CD8-positive, alpha-beta memory T cell (primary cell): ENCODE measurements at regions not wholly inside any gene's neighbourhood (a gene's known extent, or its start where the extent isn't known, plus 50 kb on each side); places are given as distances from the start of the nearest gene placed in this dataset.

Source experiments
- CTCF ChIA-PET: fragments of 350-600 bp; sonication (Branson Sonifier 250); formaldehyde crosslinking; loops from one replicate; lab custom pipeline; 2021; ENCODE audit warnings: antibody characterized with exemption; lab: Charles Lee
- POLR2A ChIA-PET: fragments of 350-600 bp; sonication (Branson Sonifier 250); formaldehyde crosslinking; loops from one replicate; lab custom pipeline; 2021; ENCODE audit warnings: antibody characterized with exemption; lab: Charles Lee
- DNase-seq, 5 donors: peaks; one replicate each; pipeline versions ENCODE4 v3.0.0 to v3.0.0-alpha.2; 2020 to 2022; ENCODE audit warnings: mixed read lengths in 1 of 5
- H3K27ac ChIP-seq: one replicate; pipeline ENCODE4 v1.7.0; 2013; ENCODE audit warnings: low read depth, mild to moderate bottlenecking, low read length, moderate library complexity
- H3K27me3 ChIP-seq: 2 replicates; pipeline ENCODE4 v1.7.0; 2013; ENCODE audit warnings: low read length, mild to moderate bottlenecking; ENCODE audit not compliant: insufficient read depth, poor library complexity, severe bottlenecking
- H3K36me3 ChIP-seq: 2 replicates; pipeline ENCODE4 v1.7.0; 2013; ENCODE audit warnings: mild to moderate bottlenecking, low read length, moderate library complexity; ENCODE audit not compliant: insufficient read depth
- H3K4me1 ChIP-seq: 2 replicates; pipeline ENCODE4 v1.7.0; 2013; ENCODE audit warnings: mild to moderate bottlenecking, low read length, moderate library complexity; ENCODE audit not compliant: insufficient read depth
- H3K4me3 ChIP-seq: 2 replicates; pipeline ENCODE4 v1.7.0; 2013; ENCODE audit warnings: mild to moderate bottlenecking, low read length
- H3K9me3 ChIP-seq: 2 replicates; pipeline ENCODE4 v1.7.0; 2013; ENCODE audit warnings: mild to moderate bottlenecking, low read length
- H3K27ac Mint-ChIP-seq, 8 donors: one replicate each; pipeline ENCODE4 v1.8.0; 2020 to 2021; ENCODE audit warnings: mixed read lengths in 8 of 8, mild to moderate bottlenecking in 6 of 8, inconsistent platforms in 3 of 8, moderate library complexity in 3 of 8
- H3K27me3 Mint-ChIP-seq, 2 donors: one replicate each; pipeline ENCODE4 v1.8.0; 2020 to 2021; ENCODE audit warnings: mixed read lengths in 2 of 2, mild to moderate bottlenecking in 1 of 2, moderate library complexity in 1 of 2
- H3K36me3 Mint-ChIP-seq, 3 donors: one replicate each; pipeline ENCODE4 v1.8.0; 2020 to 2021; ENCODE audit warnings: mixed read lengths in 3 of 3, inconsistent platforms in 1 of 3, mild to moderate bottlenecking in 1 of 3
- H3K4me1 Mint-ChIP-seq, 3 donors: one replicate each; pipeline ENCODE4 v1.8.0; 2020 to 2021; ENCODE audit warnings: mixed read lengths in 3 of 3, inconsistent platforms in 1 of 3, mild to moderate bottlenecking in 1 of 3
- H3K4me3 Mint-ChIP-seq, 7 donors: one replicate each; pipeline ENCODE4 v1.8.0; 2020 to 2021; ENCODE audit warnings: mixed read lengths in 7 of 7, mild to moderate bottlenecking in 6 of 7, moderate library complexity in 4 of 7, inconsistent platforms in 2 of 7
- H3K9me3 Mint-ChIP-seq, 5 donors: one replicate each; pipeline ENCODE4 v1.8.0; 2020 to 2022; ENCODE audit warnings: mixed read lengths in 5 of 5, mild to moderate bottlenecking in 3 of 5, moderate library complexity in 2 of 5, inconsistent platforms in 1 of 5

DNA sequence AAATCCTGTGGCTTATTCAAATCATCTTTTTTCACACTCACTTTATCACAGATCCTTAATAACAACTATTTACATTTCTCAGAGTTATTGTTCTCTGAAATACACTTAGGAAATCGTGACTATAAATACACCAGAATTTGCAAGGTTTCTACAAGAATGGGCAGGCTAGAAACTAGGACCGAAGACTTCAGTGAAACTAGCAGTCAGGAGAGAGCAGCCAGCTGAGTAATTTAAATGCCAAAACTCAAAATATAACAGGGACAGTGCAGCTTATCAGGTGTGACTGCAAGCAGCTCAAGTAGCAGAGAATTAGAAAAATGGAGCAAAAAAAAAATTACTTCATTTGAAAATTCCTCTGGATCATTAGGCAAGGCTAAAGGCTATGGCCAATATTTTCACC, 719.3 kb upstream of the ZNF608 start:
- Mint-ChIP-seq H3K4me1 (no peaks in the 10 kb centered on the region), H3K4me3 (no peak overlapping the region), H3K27ac (peak overlapping the region in 1 of 8 donors; percentile 7), H3K36me3 (no peaks in the 10 kb centered on the region), H3K9me3 (peaks cover 0 to 25% (median 0%) of the 10 kb centered on the region in 5 donors), H3K27me3 (no peaks in the 10 kb centered on the region)
- POLR2A ChIA-PET, result no interaction called here
- H3K4me1 ChIP-seq, result no peaks in the 10 kb centered on the region
- CTCF ChIA-PET, result interaction anchor here (1.0 kb wide), 1 partner anchor 13 kb away, joined by 4 read pairs; no protein-coding TSS in a partner anchor
- no peaks in the 10 kb centered on the region for H3K36me3 ChIP-seq
- no peak for DNase-seq
- H3K27me3 ChIP-seq, result no peaks in the 10 kb centered on the region
- H3K27ac ChIP-seq, result no peak overlapping the region
- no peaks in the 10 kb centered on the region for H3K9me3 ChIP-seq
- no peak overlapping the region for H3K4me3 ChIP-seq

DNA sequence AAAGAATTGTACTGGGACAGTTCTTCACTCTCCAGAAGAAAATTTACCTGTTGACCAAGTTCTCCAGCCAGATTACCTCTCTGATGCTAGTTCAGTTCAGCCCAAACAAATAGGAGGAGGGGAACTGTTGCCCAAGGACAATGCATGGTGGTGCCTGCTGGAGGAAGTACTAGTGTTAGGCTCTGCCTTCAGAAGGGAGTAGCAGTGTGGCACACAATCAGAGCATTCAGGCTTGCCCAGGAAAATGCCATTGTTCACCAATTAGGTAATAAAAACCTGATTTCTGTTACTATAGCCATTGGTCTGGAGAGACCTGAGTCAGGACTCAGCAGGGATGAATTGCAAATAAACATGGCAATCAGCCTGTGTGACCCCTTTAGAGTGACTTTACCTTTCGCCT, 720.8 kb upstream of the ZNF608 start:
- Histone ChIP-seq H3K4me1 (no peaks in the 10 kb centered on the region), H3K36me3 (no peaks in the 10 kb centered on the region), H3K4me3 (no peak overlapping the region), H3K27ac (no peak overlapping the region), H3K27me3 (no peaks in the 10 kb centered on the region), H3K9me3 (no peaks in the 10 kb centered on the region)
- H3K9me3 Mint-ChIP-seq, result peaks cover 0 to 24% (median 0%) of the 10 kb centered on the region in 5 donors
- no peaks in the 10 kb centered on the region for H3K36me3 Mint-ChIP-seq
- DNase-seq, result no peak
- no peaks in the 10 kb centered on the region for H3K27me3 Mint-ChIP-seq
- POLR2A ChIA-PET, result no interaction called here
- CTCF ChIA-PET, result no interaction called here
- H3K4me1 Mint-ChIP-seq, result no peaks in the 10 kb centered on the region
- no peak overlapping the region for H3K27ac Mint-ChIP-seq
- H3K4me3 Mint-ChIP-seq, result no peak overlapping the region

DNA sequence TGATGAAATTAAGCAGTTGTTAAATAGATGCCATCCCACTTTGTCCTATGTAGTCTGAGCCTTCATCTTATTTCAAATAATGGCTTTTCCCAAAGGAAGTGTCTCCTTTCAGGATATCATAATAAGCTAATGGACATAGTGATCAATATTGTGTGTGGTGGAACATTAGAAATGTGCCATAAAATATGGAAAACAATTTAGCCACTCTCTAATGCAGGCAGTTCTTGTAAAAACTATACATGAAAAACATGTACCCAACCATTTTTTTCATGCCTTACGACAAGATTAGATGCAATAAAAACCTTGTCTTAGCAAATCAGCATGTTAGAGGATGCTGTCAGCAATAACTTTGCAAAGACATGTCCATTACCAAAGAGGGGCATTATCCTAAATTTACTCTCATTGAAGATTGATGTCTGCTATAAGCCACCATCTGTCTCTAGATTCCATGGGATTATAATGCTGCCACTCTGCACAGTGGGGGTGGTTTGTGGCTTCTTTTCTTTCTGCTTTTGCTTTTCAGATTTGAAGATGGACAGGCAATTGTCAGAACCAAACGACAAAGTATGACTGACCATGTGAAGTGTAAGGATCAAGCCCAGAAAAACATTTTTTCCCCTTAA, 724.0 kb upstream of the ZNF608 start:
- H3K36me3 ChIP-seq, result no peaks in the 10 kb centered on the region
- POLR2A ChIA-PET, result no interaction called here
- Mint-ChIP-seq H3K27me3 (no peaks in the 10 kb centered on the region), H3K9me3 (peaks cover 0 to 18% (median 2%) of the 10 kb centered on the region in 5 donors), H3K36me3 (no peaks in the 10 kb centered on the region), H3K4me1 (no peaks in the 10 kb centered on the region), H3K27ac (no peak overlapping the region), H3K4me3 (no peak overlapping the region)
- H3K4me3 ChIP-seq, result no peak overlapping the region
- DNase-seq, result no peak
- no peaks in the 10 kb centered on the region for H3K27me3 ChIP-seq
- H3K9me3 ChIP-seq, result no peaks in the 10 kb centered on the region
- no peak overlapping the region for H3K27ac ChIP-seq
- H3K4me1 ChIP-seq, result no peaks in the 10 kb centered on the region
- CTCF ChIA-PET, result no interaction called here

DNA sequence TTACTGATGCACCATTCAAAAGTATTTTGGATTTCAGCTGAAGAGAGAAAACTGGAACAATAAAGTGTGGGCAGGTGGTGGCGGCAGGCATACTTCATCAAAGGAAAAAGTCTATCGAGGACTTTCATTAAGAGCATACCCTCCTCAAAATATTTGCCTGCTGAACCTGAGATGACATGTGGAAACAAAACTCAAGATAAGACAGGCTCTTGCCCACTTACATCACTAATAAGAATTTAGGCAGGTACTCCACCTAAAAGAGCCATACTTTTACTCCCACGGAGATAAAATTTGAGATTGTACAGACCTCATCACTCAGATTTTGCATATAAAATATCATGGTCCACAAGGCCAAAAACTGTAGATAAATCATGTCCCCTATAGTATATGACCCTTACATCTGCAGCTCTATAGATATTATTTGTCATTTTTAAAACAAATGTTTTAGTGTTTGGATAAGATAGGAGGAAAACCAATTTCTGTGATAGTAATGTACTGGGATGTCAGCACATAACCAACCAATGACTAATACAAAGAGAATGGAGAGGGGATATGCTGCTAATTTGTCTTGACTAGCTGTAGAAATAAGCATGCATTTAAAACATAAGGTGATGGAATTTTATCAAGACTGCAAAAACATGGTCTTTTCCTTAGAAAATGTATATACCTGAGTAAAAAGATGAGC, 730.6 kb upstream of the ZNF608 start:
- no peaks in the 10 kb centered on the region for H3K9me3 ChIP-seq
- H3K27me3 ChIP-seq, result no peaks in the 10 kb centered on the region
- no peak for DNase-seq
- no peaks in the 10 kb centered on the region for H3K36me3 ChIP-seq
- no peak overlapping the region for H3K27ac ChIP-seq
- no peak overlapping the region for H3K27ac Mint-ChIP-seq
- POLR2A ChIA-PET, result no interaction called here
- H3K36me3 Mint-ChIP-seq, result no peaks in the 10 kb centered on the region
- no peaks in the 10 kb centered on the region for H3K4me1 Mint-ChIP-seq
- no peaks in the 10 kb centered on the region for H3K4me1 ChIP-seq
- H3K4me3 ChIP-seq, result no peak overlapping the region
- CTCF ChIA-PET, result no interaction called here
- H3K4me3 Mint-ChIP-seq, result no peak overlapping the region
- H3K9me3 Mint-ChIP-seq, result peaks cover 0 to 22% (median 5%) of the 10 kb centered on the region in 5 donors
- no peaks in the 10 kb centered on the region for H3K27me3 Mint-ChIP-seq

DNA sequence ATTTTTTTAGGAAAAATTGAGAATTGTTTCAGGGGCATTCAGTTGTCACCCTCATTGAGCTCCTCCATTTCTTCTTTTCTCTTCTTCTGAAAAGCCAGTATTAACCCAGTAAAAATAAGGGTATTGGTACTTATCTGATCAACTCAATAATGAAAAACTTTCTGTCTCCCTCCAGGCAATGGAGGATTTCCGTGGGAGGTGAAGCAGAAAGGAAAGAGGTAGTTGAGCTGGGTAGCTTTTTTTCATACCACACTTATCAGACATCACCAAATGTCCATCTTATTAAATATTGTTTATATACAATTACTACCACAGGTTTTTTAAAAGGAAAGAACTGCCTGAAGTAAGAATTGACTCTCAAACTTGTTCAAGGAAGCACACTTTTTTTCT, 731.1 kb upstream of the ZNF608 start:
- peaks cover 0 to 19% (median 5%) of the 10 kb centered on the region in 5 donors for H3K9me3 Mint-ChIP-seq
- no peaks in the 10 kb centered on the region for H3K36me3 Mint-ChIP-seq
- H3K27me3 ChIP-seq, result no peaks in the 10 kb centered on the region
- CTCF ChIA-PET, result no interaction called here
- H3K27me3 Mint-ChIP-seq, result no peaks in the 10 kb centered on the region
- H3K4me1 Mint-ChIP-seq, result no peaks in the 10 kb centered on the region
- H3K27ac ChIP-seq, result no peak overlapping the region
- no peaks in the 10 kb centered on the region for H3K9me3 ChIP-seq
- H3K4me1 ChIP-seq, result no peaks in the 10 kb centered on the region
- H3K27ac Mint-ChIP-seq, result peak overlapping the region in 1 of 8 donors; percentile 16
- H3K36me3 ChIP-seq, result no peaks in the 10 kb centered on the region
- no peak overlapping the region for H3K4me3 ChIP-seq
- H3K4me3 Mint-ChIP-seq, result no peak overlapping the region
- POLR2A ChIA-PET, result no interaction called here
- DNase-seq, result no peak

DNA sequence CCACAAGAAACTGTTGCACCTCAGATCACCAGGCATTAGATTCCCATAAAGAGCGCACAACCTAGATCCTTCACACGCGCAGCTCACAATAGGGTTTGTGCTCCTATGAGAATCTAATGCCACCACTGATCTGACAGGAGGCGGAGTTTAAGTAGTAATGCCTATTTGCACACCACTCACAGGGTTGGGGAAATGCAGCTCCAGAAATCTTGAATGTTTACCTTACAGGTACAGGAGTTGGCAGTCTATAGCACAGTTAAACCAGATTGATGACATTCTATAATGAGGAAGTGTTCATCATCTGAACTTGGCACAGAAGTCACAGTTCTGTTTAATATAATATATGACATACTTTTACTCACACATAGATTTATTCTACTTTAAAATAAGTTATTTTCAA, 732.2 kb upstream of the ZNF608 start:
- Mint-ChIP-seq H3K9me3 (peaks cover 0 to 19% (median 5%) of the 10 kb centered on the region in 5 donors), H3K27me3 (no peaks in the 10 kb centered on the region), H3K4me1 (no peaks in the 10 kb centered on the region), H3K27ac (no peak overlapping the region), H3K4me3 (peak overlapping the region in 1 of 7 donors; percentile 18), H3K36me3 (no peaks in the 10 kb centered on the region)
- Histone ChIP-seq H3K36me3 (no peaks in the 10 kb centered on the region), H3K27ac (no peak overlapping the region), H3K4me1 (no peaks in the 10 kb centered on the region), H3K9me3 (no peaks in the 10 kb centered on the region), H3K27me3 (no peaks in the 10 kb centered on the region), H3K4me3 (no peak overlapping the region)
- POLR2A ChIA-PET, result no interaction called here
- CTCF ChIA-PET, result interaction anchor here (1.0 kb wide), 1 partner anchor 13 kb away, joined by 4 read pairs; no protein-coding TSS in a partner anchor
- DNase-seq, result no peak

DNA sequence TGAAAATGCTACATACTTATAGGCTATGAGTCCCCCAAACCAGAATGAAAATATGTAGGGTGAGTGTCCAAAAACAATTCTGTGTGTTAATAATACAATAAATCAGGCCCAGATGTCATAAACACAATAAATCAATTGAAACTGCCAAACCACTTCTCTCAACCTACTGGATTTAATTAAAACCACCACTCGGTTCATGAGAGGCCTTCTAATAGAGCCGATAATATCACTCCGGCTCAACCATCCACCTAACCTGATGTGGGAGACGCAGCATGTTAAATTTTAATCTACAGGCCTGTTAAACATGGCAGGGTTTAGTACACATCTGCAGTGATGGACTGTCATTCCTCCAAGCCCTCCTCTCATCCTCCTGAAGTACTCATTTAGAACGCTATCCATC, 734.5 kb upstream of the ZNF608 start:
- Mint-ChIP-seq H3K27me3 (no peaks in the 10 kb centered on the region), H3K4me3 (no peak overlapping the region), H3K4me1 (no peaks in the 10 kb centered on the region), H3K27ac (no peak overlapping the region), H3K9me3 (peaks cover 0 to 25% (median 5%) of the 10 kb centered on the region in 5 donors), H3K36me3 (no peaks in the 10 kb centered on the region)
- no peaks in the 10 kb centered on the region for H3K9me3 ChIP-seq
- POLR2A ChIA-PET, result no interaction called here
- no peak overlapping the region for H3K27ac ChIP-seq
- H3K4me3 ChIP-seq, result no peak overlapping the region
- H3K4me1 ChIP-seq, result no peaks in the 10 kb centered on the region
- CTCF ChIA-PET, result no interaction called here
- DNase-seq, result no peak
- H3K27me3 ChIP-seq, result no peaks in the 10 kb centered on the region
- no peaks in the 10 kb centered on the region for H3K36me3 ChIP-seq

DNA sequence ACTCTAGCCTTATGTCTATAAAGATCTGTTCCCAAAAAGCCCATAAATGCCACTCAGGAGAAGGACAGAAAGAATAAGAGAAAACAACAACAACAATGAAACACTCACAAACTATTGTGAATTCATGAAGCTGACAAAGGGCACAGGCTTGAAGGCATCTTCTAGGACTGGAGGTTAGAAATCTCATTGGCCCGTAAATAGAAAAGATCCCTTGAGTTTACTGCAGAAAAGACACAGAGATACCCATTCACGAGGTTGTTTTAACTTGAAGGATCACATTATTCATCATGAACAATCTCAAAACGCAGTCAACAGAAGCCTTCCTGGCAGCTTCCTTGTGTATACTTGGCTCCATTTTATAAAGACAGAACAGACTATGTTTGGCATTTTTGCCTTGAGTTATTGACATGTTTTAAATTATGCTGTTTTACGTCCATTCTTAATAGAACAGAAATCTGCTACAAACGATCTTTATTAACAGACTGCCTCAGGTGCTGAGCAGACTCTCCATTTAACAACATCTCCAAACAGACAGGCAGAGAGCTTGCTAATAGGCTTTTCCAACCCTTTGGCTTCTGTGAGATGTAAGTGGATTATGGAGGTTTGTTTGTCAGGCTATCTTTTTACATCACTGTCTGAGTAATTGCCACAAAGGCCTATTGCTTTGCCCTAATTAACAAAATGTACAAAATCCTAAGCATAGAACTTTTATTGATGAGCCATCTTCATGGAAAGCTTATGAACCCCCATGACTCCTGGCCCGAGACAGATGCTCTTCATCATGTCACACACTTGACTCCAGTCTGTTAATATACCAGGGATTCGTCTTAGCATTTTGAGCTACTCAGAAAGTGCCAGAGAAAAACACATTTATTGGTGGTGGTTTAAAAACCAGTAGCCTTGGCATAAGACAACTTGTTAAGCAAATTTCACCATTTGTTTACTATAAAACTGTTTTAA, 735.3 kb upstream of the ZNF608 start:
- no peak overlapping the region for H3K4me3 Mint-ChIP-seq
- H3K4me1 Mint-ChIP-seq, result no peaks in the 10 kb centered on the region
- POLR2A ChIA-PET, result no interaction called here
- DNase-seq, result no peak
- no peaks in the 10 kb centered on the region for H3K36me3 Mint-ChIP-seq
- no peaks in the 10 kb centered on the region for H3K36me3 ChIP-seq
- no peaks in the 10 kb centered on the region for H3K27me3 Mint-ChIP-seq
- H3K9me3 Mint-ChIP-seq, result peaks cover 2 to 28% (median 7%) of the 10 kb centered on the region in 5 donors
- no peaks in the 10 kb centered on the region for H3K27me3 ChIP-seq
- H3K9me3 ChIP-seq, result no peaks in the 10 kb centered on the region
- no peak overlapping the region for H3K27ac ChIP-seq
- CTCF ChIA-PET, result no interaction called here
- H3K4me3 ChIP-seq, result no peak overlapping the region
- H3K27ac Mint-ChIP-seq, result no peak overlapping the region
- H3K4me1 ChIP-seq, result no peaks in the 10 kb centered on the region
